Neural cell (in vitro differentiated cells): ENCODE measurements at regions not wholly inside any gene's neighbourhood (a gene's known extent, or its start where the extent isn't known, plus 50 kb on each side); places are given as distances from the start of the nearest gene placed in this dataset.

Experiments used
- H2AFZ ChIP-seq: fragments of 200-600, 300-800 bp; sonication (generic), shearing (Covaris generic); 2 replicates; pipeline ENCODE4 v1.6.0; 2014; ENCODE audit warnings: low read depth, mild to moderate bottlenecking, antibody characterized with exemption, low read length, moderate library complexity
- H3F3A ChIP-seq: fragments of 200-600 bp; shearing (Covaris generic); 2 replicates; pipeline ENCODE4 v1.6.1; 2016; ENCODE audit warnings: mild to moderate bottlenecking, moderate library complexity, mixed read lengths, antibody characterized with exemption, low read length; ENCODE audit not compliant: insufficient read depth, poor library complexity, severe bottlenecking
- H3K27ac ChIP-seq: fragments of 200-600, 300-800 bp; sonication (generic), shearing (Covaris generic); 2 replicates; pipeline ENCODE4 v1.5.1; 2014; ENCODE audit warnings: mild to moderate bottlenecking, low read length, moderate library complexity
- H3K27me3 ChIP-seq: fragments of 300-800, 200-600 bp; sonication (generic), shearing (Covaris generic); 2 replicates; pipeline ENCODE4 v1.6.0; 2014; ENCODE audit warnings: mild to moderate bottlenecking, low read depth, low read length, moderate library complexity; ENCODE audit not compliant: insufficient read depth
- H3K36me3 ChIP-seq: fragments of 300-800, 200-600 bp; sonication (generic), shearing (Covaris generic); 2 replicates; pipeline ENCODE4 v1.5.1; 2014; ENCODE audit warnings: mild to moderate bottlenecking, antibody characterized with exemption, low read length, moderate library complexity; ENCODE audit not compliant: insufficient read depth
- H3K4me2 ChIP-seq: fragments of 300-800, 200-600 bp; sonication (generic), shearing (Covaris generic); 2 replicates; pipeline ENCODE4 v1.6.0; 2014; ENCODE audit warnings: mild to moderate bottlenecking, low read length
- H3K4me3 ChIP-seq: fragments of 300-800, 200-600 bp; sonication (generic), shearing (Covaris generic); 2 replicates; pipeline ENCODE4 v1.5.1; 2014; ENCODE audit warnings: mild to moderate bottlenecking, low read length, moderate library complexity
- H3K79me2 ChIP-seq: fragments of 200-600 bp; shearing (Covaris generic); replicated peaks from 2 replicates; pipeline ENCODE4 v1.6.0; 2014; ENCODE audit warnings: mild to moderate bottlenecking, low read length, moderate library complexity; ENCODE audit not compliant: insufficient read depth
- H3K9ac ChIP-seq: fragments of 300-800, 200-600 bp; sonication (generic), shearing (Covaris generic); 2 replicates; pipeline ENCODE4 v1.6.1; 2016; ENCODE audit warnings: mild to moderate bottlenecking, low read length, mixed read lengths
- H3K9me2 ChIP-seq: fragments of 200-600 bp; shearing (Covaris generic); 2 replicates; pipeline ENCODE4 v1.6.1; 2016; ENCODE audit warnings: mild to moderate bottlenecking, low read length, mixed read lengths; ENCODE audit not compliant: insufficient read depth
- H3K9me3 ChIP-seq: fragments of 200-600, 300-800 bp; sonication (generic), shearing (Covaris generic); 2 replicates; pipeline ENCODE4 v1.6.1; 2016; ENCODE audit warnings: mild to moderate bottlenecking, mixed run types, low read length, moderate library complexity, mixed read lengths
- H4K20me1 ChIP-seq: fragments of 200-600 bp; shearing (Covaris generic); 2 replicates; pipeline ENCODE4 v1.6.1; 2016; ENCODE audit warnings: mild to moderate bottlenecking, mixed run types; ENCODE audit not compliant: insufficient read depth
- EP300 ChIP-seq: fragments of 450-650 bp; conservative IDR thresholded peaks from 2 replicates; pipeline ENCODE4 v1.6.1; 2014; ENCODE audit warnings: antibody characterized with exemption, mild to moderate bottlenecking, moderate library complexity; ENCODE audit not compliant: poor library complexity, severe bottlenecking
- EZH2 ChIP-seq: fragments of 200-600, 300-800 bp; shearing (Covaris generic), sonication (generic); IDR thresholded peaks from 2 replicates; pipeline ENCODE4 v1.6.1; 2014; ENCODE audit warnings: antibody characterized with exemption, low read length, borderline replicate concordance, mild to moderate bottlenecking; ENCODE audit not compliant: insufficient read depth, poor library complexity, severe bottlenecking
- MXI1 ChIP-seq: fragments of 450-650 bp; conservative IDR thresholded peaks from 2 replicates; pipeline ENCODE4 v1.6.1; 2014; ENCODE audit warnings: antibody characterized with exemption, mild to moderate bottlenecking; ENCODE audit not compliant: poor library complexity, severe bottlenecking
- POLR2AphosphoS5 ChIP-seq: IDR thresholded peaks from 2 replicates; pipeline ENCODE4 v1.6.1; 2012
- RAD21 ChIP-seq: fragments of 450-650 bp; conservative IDR thresholded peaks from 2 replicates; pipeline ENCODE4 v1.6.1; 2014; ENCODE audit warnings: antibody characterized with exemption, mild to moderate bottlenecking, moderate library complexity
- SMC3 ChIP-seq: fragments of 450-650 bp; conservative IDR thresholded peaks from 2 replicates; pipeline ENCODE4 v1.6.1; 2014; ENCODE audit warnings: antibody characterized with exemption, mild to moderate bottlenecking, moderate library complexity; ENCODE audit not compliant: poor library complexity
- TAF1 ChIP-seq: IDR thresholded peaks from 2 replicates; pipeline ENCODE4 v1.6.1; 2012; ENCODE audit warnings: low read depth
- TF ChIP-seq, protein P1 (sequence below): fragments of 450-650 bp; IDR thresholded peaks from 2 replicates; pipeline ENCODE4 v1.5.1; 2014; ENCODE audit warnings: antibody characterized with exemption, mild to moderate bottlenecking, moderate library complexity; ENCODE audit not compliant: poor library complexity, severe bottlenecking
- TF ChIP-seq, protein P2 (sequence below): IDR thresholded peaks from 2 replicates; pipeline ENCODE4 v1.6.1; 2012; ENCODE audit warnings: borderline replicate concordance

DNA sequence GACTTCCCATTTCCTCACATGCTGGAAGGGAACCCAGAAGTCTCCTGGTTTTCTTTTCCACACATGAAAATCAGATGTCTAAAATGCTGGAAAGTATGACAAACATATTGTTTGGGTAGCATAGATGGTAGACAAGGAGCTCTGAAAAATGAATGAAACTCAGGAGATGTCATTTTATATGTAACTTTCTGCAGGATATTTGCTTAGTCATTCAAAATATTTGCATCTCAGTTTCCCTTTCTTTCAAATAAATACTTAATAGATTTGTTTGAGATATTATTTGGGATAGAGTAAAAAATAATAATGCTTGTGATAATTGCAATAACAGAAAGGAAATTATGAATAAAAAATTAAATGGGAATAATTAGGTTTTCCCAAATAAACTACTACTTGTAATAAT, 298.9 kb upstream of the ADARB2 start:
- Histone ChIP-seq H3F3A (no peaks in the 10 kb centered on the region), H4K20me1 (no peaks in the 10 kb centered on the region), H3K36me3 (no peaks in the 10 kb centered on the region), H3K27me3 (no peaks in the 10 kb centered on the region), H3K27ac (no peak overlapping the region), H3K4me3 (no peak overlapping the region), H3K9ac (no peak overlapping the region), H3K79me2 (no peaks in the 10 kb centered on the region), H3K9me3 (no peaks in the 10 kb centered on the region), H3K9me2 (no peaks in the 10 kb centered on the region), H2AFZ (no peak overlapping the region), H3K4me2 (no peak overlapping the region)
- TF ChIP-seq RAD21 (no peak), TAF1 (no peak), EP300 (no peak), SMC3 (no peak), MXI1 (no peak), EZH2 (no peak)
- TF ChIP-seq, protein P1, sequence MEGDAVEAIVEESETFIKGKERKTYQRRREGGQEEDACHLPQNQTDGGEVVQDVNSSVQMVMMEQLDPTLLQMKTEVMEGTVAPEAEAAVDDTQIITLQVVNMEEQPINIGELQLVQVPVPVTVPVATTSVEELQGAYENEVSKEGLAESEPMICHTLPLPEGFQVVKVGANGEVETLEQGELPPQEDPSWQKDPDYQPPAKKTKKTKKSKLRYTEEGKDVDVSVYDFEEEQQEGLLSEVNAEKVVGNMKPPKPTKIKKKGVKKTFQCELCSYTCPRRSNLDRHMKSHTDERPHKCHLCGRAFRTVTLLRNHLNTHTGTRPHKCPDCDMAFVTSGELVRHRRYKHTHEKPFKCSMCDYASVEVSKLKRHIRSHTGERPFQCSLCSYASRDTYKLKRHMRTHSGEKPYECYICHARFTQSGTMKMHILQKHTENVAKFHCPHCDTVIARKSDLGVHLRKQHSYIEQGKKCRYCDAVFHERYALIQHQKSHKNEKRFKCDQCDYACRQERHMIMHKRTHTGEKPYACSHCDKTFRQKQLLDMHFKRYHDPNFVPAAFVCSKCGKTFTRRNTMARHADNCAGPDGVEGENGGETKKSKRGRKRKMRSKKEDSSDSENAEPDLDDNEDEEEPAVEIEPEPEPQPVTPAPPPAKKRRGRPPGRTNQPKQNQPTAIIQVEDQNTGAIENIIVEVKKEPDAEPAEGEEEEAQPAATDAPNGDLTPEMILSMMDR = no peak

DNA sequence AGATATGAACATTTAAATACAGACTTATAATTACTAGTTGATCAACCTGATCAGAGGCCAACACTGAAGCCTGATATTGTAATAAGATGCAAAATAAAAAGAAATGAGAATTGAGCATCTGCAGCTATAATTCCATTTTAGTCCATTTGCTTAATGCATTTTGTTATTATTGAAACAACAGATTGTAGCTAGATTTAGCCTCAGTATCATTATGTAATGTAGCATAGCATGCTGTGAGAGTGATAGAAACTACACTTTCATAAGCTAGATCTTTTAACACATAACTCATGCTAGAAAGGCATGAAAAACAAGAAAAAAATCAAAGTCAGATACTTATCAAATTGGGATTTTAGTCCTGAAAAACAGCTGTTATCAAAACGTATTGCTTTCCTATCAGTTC, 292.7 kb upstream of the ADARB2 start:
- Histone ChIP-seq H3K27me3 (no peaks in the 10 kb centered on the region), H3K9me2 (no peaks in the 10 kb centered on the region), H3K4me3 (no peak overlapping the region), H3K79me2 (no peaks in the 10 kb centered on the region), H3K9ac (no peak overlapping the region), H3K27ac (no peak overlapping the region), H3K4me2 (no peak overlapping the region), H3F3A (no peaks in the 10 kb centered on the region), H4K20me1 (no peaks in the 10 kb centered on the region), H3K9me3 (no peaks in the 10 kb centered on the region), H3K36me3 (no peaks in the 10 kb centered on the region), H2AFZ (no peak overlapping the region)
- no peak for TF ChIP-seq MXI1
- no peak for TF ChIP-seq TAF1
- TF ChIP-seq EP300 = no peak
- no peak for TF ChIP-seq POLR2AphosphoS5
- TF ChIP-seq, protein P2, sequence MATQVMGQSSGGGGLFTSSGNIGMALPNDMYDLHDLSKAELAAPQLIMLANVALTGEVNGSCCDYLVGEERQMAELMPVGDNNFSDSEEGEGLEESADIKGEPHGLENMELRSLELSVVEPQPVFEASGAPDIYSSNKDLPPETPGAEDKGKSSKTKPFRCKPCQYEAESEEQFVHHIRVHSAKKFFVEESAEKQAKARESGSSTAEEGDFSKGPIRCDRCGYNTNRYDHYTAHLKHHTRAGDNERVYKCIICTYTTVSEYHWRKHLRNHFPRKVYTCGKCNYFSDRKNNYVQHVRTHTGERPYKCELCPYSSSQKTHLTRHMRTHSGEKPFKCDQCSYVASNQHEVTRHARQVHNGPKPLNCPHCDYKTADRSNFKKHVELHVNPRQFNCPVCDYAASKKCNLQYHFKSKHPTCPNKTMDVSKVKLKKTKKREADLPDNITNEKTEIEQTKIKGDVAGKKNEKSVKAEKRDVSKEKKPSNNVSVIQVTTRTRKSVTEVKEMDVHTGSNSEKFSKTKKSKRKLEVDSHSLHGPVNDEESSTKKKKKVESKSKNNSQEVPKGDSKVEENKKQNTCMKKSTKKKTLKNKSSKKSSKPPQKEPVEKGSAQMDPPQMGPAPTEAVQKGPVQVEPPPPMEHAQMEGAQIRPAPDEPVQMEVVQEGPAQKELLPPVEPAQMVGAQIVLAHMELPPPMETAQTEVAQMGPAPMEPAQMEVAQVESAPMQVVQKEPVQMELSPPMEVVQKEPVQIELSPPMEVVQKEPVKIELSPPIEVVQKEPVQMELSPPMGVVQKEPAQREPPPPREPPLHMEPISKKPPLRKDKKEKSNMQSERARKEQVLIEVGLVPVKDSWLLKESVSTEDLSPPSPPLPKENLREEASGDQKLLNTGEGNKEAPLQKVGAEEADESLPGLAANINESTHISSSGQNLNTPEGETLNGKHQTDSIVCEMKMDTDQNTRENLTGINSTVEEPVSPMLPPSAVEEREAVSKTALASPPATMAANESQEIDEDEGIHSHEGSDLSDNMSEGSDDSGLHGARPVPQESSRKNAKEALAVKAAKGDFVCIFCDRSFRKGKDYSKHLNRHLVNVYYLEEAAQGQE = no peak
- TF ChIP-seq EZH2 = no peak
- TF ChIP-seq SMC3 = no peak
- TF ChIP-seq, protein P1 = no peak
- TF ChIP-seq RAD21 = no peak
